Mononuclear cell (primary cell): ENCODE measurements at regions not wholly inside any gene's neighbourhood (a gene's known extent, or its start where the extent isn't known, plus 50 kb on each side); places are given as distances from the start of the nearest gene placed in this dataset.
"Not testable (repeated sequence)": the region's sequence is repeated elsewhere in the genome, so short reads cannot be mapped to it uniquely, and the experiment has no call there.

Experiments
- H3K27me3 ChIP-seq: 2 replicates; pipeline ENCODE4 v1.6.0; 2011; ENCODE audit warnings: low read length, control low read depth; ENCODE audit not compliant: insufficient read depth
- H3K4me1 ChIP-seq: 2 replicates; pipeline ENCODE4 v1.5.1; 2011; ENCODE audit warnings: mild to moderate bottlenecking, low read length, control low read depth; ENCODE audit not compliant: insufficient read depth
- H3K4me3 ChIP-seq: 2 replicates; pipeline ENCODE4 v1.5.1; 2011; ENCODE audit warnings: mild to moderate bottlenecking, low read length, moderate library complexity
- H3K9me3 ChIP-seq: 2 replicates; pipeline ENCODE4 v1.5.1; 2011; ENCODE audit warnings: low read depth, mild to moderate bottlenecking, control low read depth, low read length

DNA sequence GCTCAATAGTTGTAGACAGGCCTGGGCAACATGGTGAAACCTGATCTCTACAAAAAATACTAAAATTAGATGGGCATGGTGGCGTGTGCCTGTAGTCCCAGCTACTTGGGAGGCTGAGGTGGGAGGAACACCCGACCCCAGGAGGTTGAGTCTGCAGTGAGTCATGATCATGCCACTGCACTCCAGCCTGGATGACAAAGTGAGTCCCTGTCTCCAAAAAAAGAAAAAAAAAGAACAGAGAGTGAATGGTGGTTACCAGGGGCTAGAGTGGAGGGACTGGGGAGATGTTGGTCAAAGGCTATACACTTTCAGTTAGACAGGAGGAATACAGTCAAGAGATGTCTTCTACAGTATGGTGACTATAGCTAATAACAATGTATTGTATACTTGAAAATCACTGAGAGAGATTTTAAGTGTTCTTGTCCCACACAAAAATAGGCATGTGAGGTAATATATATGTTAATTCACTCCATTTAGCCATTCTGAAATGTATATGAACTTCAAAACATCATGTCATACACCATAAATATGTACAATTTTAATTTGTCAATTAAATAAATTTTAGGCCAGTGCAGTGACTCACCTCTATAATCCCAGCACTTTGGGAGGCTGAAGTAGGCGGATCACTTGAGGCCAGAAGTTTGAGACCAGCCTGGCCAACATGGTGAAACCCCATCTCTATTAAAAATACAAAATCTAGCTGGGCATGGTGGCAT lies 148.6 kb downstream of the CRLF3 start:
- not testable (repeated sequence) for H3K4me3 ChIP-seq, H3K27me3 ChIP-seq, H3K4me1 ChIP-seq, H3K9me3 ChIP-seq

DNA sequence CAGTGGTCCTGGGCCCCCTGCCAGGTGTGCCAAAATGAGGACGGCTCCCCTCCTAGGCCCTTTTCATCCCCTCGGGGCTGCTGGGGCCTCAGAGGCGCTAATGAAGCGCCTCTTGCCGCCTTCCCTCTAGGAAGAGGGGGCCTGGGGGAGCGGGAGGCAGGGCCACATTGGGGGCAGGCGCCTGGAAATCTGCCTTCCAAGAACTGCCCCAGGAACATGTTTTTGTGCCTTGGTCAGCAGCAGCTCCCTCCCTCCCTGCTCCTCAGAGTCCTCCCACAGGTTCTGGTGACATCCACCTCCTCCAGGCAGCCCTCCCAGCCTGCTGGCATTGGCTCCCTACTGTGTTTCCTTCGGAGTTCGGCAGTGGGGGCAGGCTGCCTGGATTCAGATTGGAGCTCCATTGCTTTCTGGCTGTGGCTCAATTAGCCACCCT lies 155.3 kb downstream of the CRLF3 start:
- not testable (repeated sequence) for H3K27me3 ChIP-seq, H3K4me3 ChIP-seq, H3K4me1 ChIP-seq, H3K9me3 ChIP-seq

DNA sequence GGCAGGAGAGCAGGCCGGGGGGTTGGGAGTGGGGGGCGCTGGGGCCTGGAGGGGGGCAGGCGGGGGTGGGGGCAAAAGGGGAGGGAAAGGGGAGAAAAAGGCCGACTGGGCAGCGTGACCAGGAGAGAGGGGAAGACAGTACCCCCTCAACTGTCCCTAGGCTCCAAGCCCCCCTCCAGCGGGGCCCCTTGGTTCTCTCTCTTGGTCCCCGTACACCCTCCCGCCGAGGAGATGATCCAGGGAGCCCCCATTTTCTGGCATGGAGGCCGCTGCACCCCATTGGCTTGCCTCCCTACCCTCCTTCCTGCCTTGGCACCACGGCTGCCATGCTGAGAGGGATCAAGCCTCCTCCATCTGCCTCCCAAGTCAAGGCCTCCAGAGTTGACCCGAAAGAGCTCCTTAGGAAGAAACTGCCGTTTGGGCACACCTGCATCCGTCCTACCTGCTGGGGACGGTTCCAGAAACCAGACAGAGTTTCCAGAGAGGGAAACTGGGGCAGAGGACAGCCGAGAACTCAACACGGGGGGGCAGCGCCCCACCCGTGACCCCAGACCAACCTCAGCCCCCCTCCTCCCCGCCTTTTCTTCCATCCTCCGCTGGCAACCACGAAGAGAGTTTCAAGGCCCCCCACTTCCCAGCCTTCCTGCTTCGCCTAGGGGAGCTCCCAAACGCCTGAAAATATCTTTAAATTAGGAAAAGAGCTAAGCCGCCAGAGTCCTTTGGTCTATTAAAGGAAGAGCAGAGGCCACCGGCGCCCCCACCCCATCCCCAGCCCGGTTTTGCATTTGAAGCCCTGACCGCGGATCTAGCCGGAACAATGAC lies 155.9 kb downstream of the CRLF3 start:
- H3K4me1 ChIP-seq, H3K4me3 ChIP-seq, H3K27me3 ChIP-seq, H3K9me3 ChIP-seq: not testable (repeated sequence)

DNA sequence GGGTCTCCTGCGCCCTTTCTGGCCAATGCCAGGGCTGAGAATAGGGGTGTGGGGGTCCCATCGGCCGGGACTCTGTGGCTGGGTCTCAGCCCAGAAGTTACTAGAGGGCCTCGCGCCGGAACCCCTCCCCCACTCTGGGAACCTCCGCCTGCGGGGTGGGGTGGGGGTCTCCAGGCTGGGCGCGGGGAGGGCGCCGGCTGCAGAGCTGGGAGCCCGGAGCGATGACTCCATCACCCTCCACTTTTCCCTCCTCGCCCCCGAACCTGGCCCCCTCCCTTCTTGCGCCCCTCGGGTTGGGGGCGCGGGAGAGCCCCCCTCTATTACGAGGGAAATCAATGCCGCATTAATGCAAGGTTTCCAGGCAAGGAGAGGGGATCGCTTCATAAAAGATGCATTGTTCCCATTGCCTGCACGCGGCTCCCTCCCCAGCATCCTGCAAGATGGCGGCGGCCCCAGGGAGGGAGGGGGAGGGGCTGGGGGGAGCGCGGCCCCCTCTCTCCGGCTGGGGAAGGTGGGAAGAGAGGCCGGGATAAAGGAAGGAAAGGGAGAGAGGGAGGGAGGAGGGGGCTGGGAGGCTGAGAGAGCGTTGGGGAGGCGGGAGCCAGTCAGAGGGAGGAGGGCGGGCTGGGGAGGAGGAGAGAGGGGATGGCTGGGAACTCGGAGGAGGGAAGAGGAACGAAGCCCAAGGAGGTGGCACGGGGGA lies 156.7 kb downstream of the CRLF3 start:
- H3K4me3 ChIP-seq = peak overlapping the region; percentile 10
- H3K9me3 ChIP-seq, H3K27me3 ChIP-seq, H3K4me1 ChIP-seq: not testable (repeated sequence)

DNA sequence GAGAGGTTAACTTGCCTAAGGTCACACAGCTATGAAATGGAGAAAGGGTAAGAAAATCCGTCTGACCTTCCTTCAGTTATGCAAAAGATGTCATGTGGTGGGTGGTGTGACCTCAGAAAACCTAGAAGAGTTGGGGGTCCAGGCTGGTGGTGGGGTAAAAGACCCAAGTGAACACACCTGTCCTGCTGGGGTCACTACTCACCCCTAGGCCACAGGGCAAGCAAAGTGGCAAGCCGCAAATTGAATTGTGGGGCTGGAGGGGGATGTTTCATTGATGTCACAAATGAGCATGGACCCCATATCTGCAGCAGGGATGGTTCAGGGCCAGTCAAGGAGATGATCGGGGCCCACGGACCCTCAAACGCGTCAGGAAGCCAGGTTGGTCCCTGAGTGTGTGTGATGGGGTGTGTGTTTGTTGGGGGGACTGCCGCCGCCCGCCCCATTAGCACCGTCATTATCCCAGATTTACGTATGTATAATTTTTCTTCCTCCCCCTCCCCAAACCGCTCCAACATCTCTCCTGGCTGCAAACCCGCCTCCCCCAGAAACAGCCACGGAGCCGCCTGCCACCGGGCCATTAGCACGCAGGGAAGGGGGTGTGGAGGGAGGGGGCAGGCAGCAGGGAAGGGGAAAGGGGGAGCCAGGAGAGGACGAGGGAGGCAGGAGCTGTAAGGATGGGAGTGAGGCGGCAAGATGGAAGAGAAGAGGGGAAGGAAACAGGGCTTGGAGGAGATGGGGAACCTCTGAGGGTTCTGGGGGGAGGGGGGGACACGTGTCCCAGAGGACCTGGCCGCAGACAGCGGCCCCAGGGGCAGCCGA lies 157.4 kb downstream of the CRLF3 start:
- not testable (repeated sequence) for H3K9me3 ChIP-seq, H3K27me3 ChIP-seq, H3K4me3 ChIP-seq, H3K4me1 ChIP-seq

DNA sequence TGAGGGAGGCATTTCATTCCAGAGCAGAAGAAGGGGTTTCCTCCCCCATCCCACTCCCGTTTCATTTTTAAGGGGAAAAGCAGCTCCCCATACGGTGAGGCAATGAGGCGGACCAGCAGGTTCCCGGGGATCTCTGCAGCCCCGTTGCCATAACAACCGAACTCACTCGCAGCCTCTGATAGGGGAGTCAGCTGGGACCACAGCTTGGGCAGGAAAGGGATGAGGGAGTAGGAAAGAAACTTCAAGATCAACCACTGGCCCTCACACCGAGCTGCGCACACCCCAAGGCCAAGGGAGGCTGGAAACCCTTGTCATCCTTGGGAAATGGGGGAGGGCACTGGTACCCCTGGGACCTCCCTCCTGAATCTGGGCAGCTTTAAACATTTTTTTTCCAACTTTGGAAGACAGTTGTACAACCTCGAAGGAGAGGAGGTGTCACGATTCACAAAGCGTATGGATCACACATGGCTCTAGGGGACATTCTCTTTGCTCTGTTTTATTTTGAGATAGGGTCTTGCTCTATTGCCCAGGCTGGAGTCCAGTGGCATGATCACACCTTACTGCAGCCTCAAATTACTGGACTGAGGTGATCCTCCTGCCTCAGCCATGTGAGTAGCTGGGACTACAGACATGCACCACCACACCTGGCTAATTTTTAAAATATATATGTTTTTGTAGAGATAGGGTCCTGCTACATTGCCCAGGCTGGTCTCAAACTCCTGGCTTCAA lies 160.6 kb downstream of the CRLF3 start:
- not testable (repeated sequence) for H3K27me3 ChIP-seq, H3K9me3 ChIP-seq, H3K4me3 ChIP-seq, H3K4me1 ChIP-seq

DNA sequence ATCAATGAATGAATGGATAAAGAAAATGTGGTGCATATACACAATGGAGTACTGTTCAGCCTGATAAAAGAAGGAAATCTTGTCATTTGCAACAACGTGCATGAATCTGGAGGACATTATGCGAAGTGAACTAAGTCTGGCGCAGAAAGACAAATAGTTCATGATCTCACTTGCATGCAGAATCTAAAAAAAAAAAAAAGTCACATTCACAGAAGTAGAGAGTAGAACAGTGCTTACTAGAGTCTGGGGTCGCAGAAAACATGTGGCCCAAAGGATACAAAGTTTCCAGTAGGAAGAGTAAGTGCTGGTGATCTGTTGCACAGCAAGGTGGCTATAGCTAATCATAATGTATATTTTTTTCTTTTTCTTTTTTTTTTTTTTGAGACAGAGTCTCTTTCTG lies 167.3 kb downstream of the CRLF3 start:
- H3K9me3 ChIP-seq, H3K4me1 ChIP-seq, H3K4me3 ChIP-seq, H3K27me3 ChIP-seq: not testable (repeated sequence)

DNA sequence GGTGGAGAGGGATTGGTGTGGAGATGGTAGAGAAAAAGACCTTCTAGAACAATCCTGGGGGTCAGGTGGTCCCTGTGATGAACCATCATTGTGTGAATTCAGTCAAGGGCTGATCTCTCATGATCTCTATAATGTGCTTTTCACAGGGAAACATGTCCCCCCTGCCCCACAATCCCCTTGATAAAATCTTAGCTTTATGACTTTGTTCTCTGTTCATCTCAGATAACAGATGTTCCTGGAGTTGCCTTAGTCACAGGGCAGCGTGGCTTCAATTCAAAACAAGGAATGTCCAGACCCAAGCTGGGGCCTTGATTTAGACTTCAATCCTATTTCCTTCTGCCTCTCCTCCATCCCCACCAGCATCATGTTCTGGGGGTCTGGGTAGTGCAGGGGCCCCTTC lies 171.5 kb downstream of the CRLF3 start:
- not testable (repeated sequence) for H3K4me3 ChIP-seq, H3K9me3 ChIP-seq, H3K27me3 ChIP-seq, H3K4me1 ChIP-seq

DNA sequence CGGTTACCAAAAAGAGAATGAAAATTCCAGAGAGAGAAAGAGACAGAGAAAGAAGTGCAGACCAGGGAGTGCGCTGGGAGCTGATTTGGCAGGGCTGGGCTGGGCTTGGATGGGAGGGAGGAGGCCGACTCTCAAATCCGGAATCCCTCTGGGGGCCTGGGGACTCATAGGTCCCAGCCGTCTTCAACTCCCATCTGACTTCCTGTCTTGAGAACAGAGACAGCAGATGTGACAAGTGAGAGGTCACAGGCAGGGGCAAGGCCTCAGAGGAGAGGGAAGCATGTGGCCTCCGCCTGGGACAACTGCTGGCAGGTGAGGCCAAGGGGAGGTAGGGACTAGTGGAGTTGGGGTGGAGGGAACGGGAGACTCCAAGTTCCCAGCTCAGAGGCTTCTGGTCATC lies 172.9 kb downstream of the GOSR1 start:
- H3K27me3 ChIP-seq, H3K4me1 ChIP-seq, H3K4me3 ChIP-seq, H3K9me3 ChIP-seq: not testable (repeated sequence)

DNA sequence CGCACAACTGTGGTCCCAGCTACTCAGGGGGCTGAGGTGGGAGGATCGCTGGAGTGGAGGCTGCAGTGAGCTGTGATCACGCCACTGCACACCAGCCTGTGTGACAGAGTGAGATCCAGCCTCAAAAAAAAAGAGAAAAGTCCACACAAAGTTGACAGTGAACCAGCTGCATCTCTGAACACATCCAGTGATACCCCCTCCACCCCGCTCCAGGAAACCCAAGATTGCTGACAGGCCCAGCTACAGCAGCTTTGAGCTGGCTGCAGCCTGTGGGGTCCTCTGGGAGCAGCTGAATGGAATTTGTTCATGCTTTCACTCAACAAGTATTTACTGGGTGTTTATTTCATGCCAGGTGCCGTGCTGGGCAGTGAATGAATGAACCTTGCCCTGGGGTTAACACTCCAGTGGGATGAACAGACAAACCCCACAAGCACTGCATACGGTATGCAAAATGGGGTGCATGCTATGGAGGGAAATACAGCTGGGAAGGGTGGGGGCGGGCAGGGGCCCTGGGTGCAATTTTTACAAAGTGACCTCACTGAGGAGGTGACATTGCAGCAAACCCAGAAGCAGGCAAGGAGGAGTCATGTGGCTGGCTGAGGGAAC lies 170.9 kb downstream of the GOSR1 start:
- not testable (repeated sequence) for H3K4me1 ChIP-seq, H3K4me3 ChIP-seq, H3K9me3 ChIP-seq, H3K27me3 ChIP-seq

DNA sequence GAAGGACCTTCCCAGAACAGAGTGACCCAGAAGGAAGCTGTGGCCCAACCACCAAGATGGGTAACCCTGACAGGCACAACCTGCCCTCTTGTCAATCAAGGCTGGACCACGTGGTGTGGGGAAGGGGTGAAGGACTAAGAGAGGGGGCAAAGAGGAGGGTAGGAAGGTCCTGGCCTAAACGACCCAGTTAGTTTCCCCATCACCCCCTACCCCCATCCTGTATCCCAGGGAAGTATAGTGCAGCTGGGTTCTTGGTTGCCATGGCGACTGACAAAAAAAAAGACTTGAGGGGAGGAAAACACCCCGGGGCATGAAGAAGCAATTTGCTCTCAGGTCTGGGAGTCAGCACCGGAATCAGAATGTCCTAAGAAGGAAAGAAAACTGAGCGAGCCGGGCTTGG lies 168.7 kb downstream of the GOSR1 start:
- H3K27me3 ChIP-seq, H3K9me3 ChIP-seq, H3K4me3 ChIP-seq, H3K4me1 ChIP-seq: not testable (repeated sequence)

DNA sequence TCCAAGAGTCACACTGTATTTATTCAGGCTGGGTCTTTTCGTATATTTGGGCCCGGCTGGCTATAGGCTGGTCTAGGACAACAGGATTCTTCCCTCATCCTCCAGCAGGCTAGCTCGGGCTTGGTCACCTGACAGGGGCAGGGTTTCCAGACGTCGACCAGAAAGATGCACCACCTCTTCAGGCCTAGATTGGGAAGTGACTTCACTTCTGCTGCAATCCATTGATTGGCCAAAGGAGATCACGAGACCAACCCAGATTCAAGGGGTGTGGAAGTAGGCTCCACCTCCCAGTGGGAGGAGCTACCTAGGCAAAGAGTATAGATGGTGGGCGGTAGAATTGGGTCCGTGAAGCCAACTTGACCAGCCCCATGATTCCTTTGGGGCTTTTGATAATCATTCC lies 167.5 kb downstream of the GOSR1 start:
- H3K27me3 ChIP-seq, H3K4me1 ChIP-seq, H3K9me3 ChIP-seq, H3K4me3 ChIP-seq: not testable (repeated sequence)

DNA sequence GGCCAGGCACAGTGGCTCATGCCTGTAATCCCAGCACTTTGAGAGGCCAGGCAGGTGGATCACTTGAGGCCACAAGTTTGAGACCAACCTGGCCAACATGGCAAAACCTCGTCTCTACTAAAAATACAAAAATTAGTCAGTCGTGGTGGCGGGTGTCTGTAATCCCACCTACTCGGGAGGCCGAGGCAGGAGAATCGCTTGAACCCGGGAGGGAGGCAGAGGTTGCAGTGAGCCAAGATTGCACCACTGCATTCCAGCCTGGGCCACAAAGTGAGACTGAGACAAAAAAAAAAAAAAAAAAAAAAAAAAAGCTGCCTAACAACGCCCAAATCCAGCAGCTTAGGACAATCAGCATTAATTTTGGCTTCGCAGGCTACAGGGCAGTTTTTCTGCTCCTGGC lies 167.1 kb downstream of the GOSR1 start:
- not testable (repeated sequence) for H3K4me1 ChIP-seq, H3K27me3 ChIP-seq, H3K9me3 ChIP-seq, H3K4me3 ChIP-seq

DNA sequence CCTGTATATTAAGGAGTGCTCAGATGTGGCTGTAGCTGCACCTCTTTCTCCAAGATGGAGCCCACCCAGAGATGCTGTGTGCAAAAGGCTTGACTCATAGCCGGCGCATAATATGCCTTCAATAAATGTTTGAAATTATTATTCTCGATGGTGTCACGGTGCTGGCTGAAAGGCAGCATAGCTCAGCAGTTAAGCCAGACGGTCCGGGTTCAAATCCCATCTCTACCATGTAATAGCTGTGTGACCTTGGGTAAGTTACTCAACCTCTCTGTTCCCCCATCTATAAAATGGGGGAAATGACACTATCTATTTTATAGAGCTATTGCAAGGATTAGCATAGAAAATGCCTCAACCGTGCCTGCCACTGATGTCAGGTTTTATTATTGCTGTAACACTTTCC lies 164.2 kb downstream of the GOSR1 start:
- not testable (repeated sequence) for H3K4me3 ChIP-seq, H3K9me3 ChIP-seq, H3K27me3 ChIP-seq, H3K4me1 ChIP-seq
